Muscle layer of duodenum (tissue), 2 donors: ENCODE measurements at regions not wholly inside any gene's neighbourhood (a gene's known extent, or its start where the extent isn't known, plus 50 kb on each side); places are given as distances from the start of the nearest gene placed in this dataset.
"Not testable (repeated sequence)": the region's sequence is repeated elsewhere in the genome, so short reads cannot be mapped to it uniquely, and the experiment has no call there.

Experiments
- H3K27ac ChIP-seq: one replicate; pipeline ENCODE4 v1.7.0; 2013; ENCODE audit warnings: mild to moderate bottlenecking, low read length
- H3K27me3 ChIP-seq: one replicate; pipeline ENCODE4 v1.7.0; 2013; ENCODE audit warnings: low read depth, mild to moderate bottlenecking, control low read depth, low read length
- H3K36me3 ChIP-seq, 2 donors: one replicate each; pipeline ENCODE4 v1.7.0; 2013; ENCODE audit warnings: low read length in 2 of 2, control low read depth in 1 of 2, mild to moderate bottlenecking in 1 of 2; ENCODE audit not compliant: insufficient read depth in 2 of 2, control insufficient read depth in 1 of 2
- H3K4me1 ChIP-seq, 2 donors: one replicate each; pipeline ENCODE4 v1.7.0; 2013; ENCODE audit warnings: low read length in 2 of 2, mild to moderate bottlenecking in 2 of 2, control low read depth in 1 of 2, moderate library complexity in 1 of 2; ENCODE audit not compliant: insufficient read depth in 2 of 2, control insufficient read depth in 1 of 2
- H3K4me3 ChIP-seq, 2 donors: one replicate each; pipeline ENCODE4 v1.7.0; 2013; ENCODE audit warnings: low read length in 2 of 2, low read depth in 1 of 2, mild to moderate bottlenecking in 1 of 2
- H3K9me3 ChIP-seq, 2 donors: one replicate each; pipeline ENCODE4 v1.7.0; 2013; ENCODE audit warnings: low read length in 2 of 2, control low read depth in 1 of 2, mild to moderate bottlenecking in 1 of 2; ENCODE audit not compliant: control insufficient read depth in 1 of 2
- donor health status: healthy.

- no peak overlapping the region for H3K4me3 ChIP-seq
- peaks cover 0 to 10% of the 10 kb centered on the region in 2 donors for H3K9me3 ChIP-seq
- H3K27ac ChIP-seq: no peak overlapping the region
- no peaks in the 10 kb centered on the region for H3K27me3 ChIP-seq
- H3K4me1 ChIP-seq: no peaks in the 10 kb centered on the region
- no peaks in the 10 kb centered on the region for H3K36me3 ChIP-seq
Measured at GRCh38 chr1:187943606-187944403, 1115.1 kb downstream of the PLA2G4A start.

DNA sequence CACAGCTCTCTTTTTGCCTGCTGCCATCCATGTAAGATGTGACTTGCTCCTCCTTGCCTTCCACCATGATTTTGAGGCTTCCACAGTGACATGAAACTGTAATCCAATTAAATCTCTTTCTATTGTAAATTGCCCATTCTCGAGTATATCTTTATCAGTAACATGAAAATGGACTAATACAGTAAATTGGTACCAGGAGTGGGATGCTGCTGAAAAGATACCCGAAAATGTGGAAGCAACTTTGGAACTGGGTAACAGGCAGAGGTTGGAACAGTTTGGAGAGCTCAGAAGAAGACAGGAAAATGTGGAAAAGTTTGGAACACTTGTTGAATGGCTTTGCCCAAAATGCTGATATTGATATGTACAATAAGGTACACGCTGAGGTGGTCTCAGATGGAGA is 1117.9 kb downstream of the PLA2G4A start:
- H3K27ac ChIP-seq, H3K27me3 ChIP-seq, H3K4me3 ChIP-seq, H3K4me1 ChIP-seq, H3K36me3 ChIP-seq, H3K9me3 ChIP-seq: not testable (repeated sequence)

GRCh38 chr1:187947359-187947758 is 1118.6 kb downstream of the PLA2G4A start:
- Histone ChIP-seq H3K4me1 (no peaks in the 10 kb centered on the region), H3K36me3 (no peaks in the 10 kb centered on the region), H3K27ac (no peak overlapping the region), H3K27me3 (no peaks in the 10 kb centered on the region), H3K4me3 (no peak overlapping the region), H3K9me3 (peaks cover 0 to 10% of the 10 kb centered on the region in 2 donors)

GRCh38 chr1:187948170-187948794 is 1119.5 kb downstream of the PLA2G4A start:
- Histone ChIP-seq H3K36me3 (no peaks in the 10 kb centered on the region), H3K27ac (no peak overlapping the region), H3K4me1 (no peaks in the 10 kb centered on the region), H3K4me3 (no peak overlapping the region), H3K27me3 (no peaks in the 10 kb centered on the region), H3K9me3 (peaks cover 0 to 13% of the 10 kb centered on the region in 2 donors)

DNA sequence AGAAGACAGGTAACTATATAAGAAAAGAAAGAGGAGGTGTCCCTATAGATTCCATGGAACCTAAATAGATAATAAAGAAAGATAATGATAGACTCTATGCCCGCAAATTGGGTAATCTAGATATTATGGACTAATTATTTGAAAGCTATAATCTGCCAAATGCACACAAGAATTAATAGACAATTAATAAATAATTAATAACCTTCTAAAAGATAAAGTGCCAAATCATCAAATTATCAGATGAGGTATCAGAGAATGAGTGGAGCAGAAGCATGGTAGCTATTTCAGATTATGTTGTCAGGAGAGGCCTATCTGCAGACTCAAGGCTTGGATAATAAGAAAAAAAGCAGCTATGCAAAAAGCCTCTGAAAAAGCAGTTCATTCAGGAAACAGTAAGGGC is 1120.8 kb downstream of the PLA2G4A start:
- Histone ChIP-seq H3K36me3 (no peaks in the 10 kb centered on the region), H3K27me3 (no peaks in the 10 kb centered on the region), H3K4me1 (no peaks in the 10 kb centered on the region), H3K27ac (no peak overlapping the region), H3K9me3 (peaks cover 0 to 16% of the 10 kb centered on the region in 2 donors), H3K4me3 (no peak overlapping the region)

DNA sequence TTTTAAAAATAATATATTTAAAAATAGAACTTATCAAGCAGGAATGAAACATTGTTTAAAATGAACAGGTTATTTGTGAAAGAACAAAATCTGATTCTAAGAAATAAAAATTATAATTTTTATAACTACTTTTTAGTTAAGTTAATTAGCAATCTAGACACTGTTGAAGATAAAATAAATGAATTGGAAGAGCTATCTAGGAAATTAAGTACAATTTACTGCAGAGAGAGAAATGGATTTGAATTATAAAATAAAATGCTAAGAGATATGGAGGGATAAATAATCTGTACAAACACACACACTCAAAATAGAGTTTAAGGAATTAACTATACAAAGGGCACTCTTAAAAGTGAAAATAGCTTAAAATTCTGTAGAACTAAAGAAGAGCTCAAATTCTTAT is 1123.1 kb downstream of the PLA2G4A start:
- H3K9me3 ChIP-seq: peaks cover 0 to 16% of the 10 kb centered on the region in 2 donors
- H3K36me3 ChIP-seq: no peaks in the 10 kb centered on the region
- no peaks in the 10 kb centered on the region for H3K4me1 ChIP-seq
- H3K27ac ChIP-seq: no peak overlapping the region
- H3K4me3 ChIP-seq: no peak overlapping the region
- H3K27me3 ChIP-seq: no peaks in the 10 kb centered on the region

DNA sequence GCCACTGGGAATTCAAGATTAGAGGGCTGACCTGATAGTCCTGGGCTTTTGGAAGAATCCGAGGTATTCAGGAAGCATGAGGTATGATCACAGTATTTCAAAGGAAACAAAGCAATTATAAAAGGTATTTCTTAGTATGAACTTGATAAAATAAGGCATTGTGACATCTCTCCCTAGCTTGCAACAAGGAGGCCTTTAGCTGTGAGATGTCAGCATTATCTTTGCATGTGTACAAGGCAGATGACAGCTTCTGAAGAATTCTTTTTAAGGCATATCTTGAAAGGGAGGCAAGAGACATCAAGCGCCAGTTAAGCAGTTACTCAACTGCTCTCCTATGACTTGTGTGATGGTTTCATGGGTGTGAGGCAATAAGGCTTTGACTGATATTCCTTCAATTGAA is 1123.7 kb downstream of the PLA2G4A start:
- Histone ChIP-seq H3K9me3 (peaks cover 0 to 9% of the 10 kb centered on the region in 2 donors), H3K4me1 (no peaks in the 10 kb centered on the region), H3K27me3 (no peaks in the 10 kb centered on the region), H3K36me3 (no peaks in the 10 kb centered on the region), H3K27ac (no peak overlapping the region), H3K4me3 (peak overlapping the region in 1 of 2 donors; percentile 30)

DNA sequence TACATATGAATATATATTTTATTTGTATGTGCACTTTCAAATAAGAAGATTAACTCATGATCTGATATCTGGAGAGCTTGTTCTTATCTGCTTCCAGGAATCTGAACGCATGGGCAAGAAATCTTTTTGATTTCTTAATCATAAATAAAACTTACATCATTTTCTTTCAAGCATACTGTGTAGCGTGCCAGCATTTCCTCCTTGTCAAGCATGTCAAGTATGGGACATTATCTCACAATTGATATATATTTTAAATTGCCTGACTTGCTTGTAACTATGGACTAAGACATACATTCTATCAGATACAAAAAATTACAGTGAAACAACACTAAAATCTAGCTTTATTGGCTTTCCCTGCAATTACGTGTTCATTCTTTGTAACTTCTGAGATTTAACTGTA is 1128.2 kb downstream of the PLA2G4A start:
- H3K9me3 ChIP-seq: peaks cover 0 to 6% of the 10 kb centered on the region in 2 donors
- no peaks in the 10 kb centered on the region for H3K4me1 ChIP-seq
- H3K27ac ChIP-seq: no peak overlapping the region
- H3K4me3 ChIP-seq: no peak overlapping the region
- no peaks in the 10 kb centered on the region for H3K36me3 ChIP-seq
- no peaks in the 10 kb centered on the region for H3K27me3 ChIP-seq

GRCh38 chr1:187958207-187958606 is 1129.5 kb downstream of the PLA2G4A start:
- no peak overlapping the region for H3K4me3 ChIP-seq
- no peaks in the 10 kb centered on the region for H3K4me1 ChIP-seq

GRCh38 chr1:187959062-187959461 is 1130.3 kb downstream of the PLA2G4A start:
- Histone ChIP-seq H3K27me3 (no peaks in the 10 kb centered on the region), H3K27ac (no peak overlapping the region), H3K4me3 (no peak overlapping the region), H3K9me3 (no peaks in the 10 kb centered on the region), H3K4me1 (no peaks in the 10 kb centered on the region), H3K36me3 (no peaks in the 10 kb centered on the region)

More at GRCh38 chr1:187958207-187958606, 1129.5 kb downstream of the PLA2G4A start:
- no peaks in the 10 kb centered on the region for H3K36me3 ChIP-seq
- peaks cover 0 to 2% of the 10 kb centered on the region in 2 donors for H3K9me3 ChIP-seq
- no peaks in the 10 kb centered on the region for H3K27me3 ChIP-seq
- H3K27ac ChIP-seq: no peak overlapping the region

DNA sequence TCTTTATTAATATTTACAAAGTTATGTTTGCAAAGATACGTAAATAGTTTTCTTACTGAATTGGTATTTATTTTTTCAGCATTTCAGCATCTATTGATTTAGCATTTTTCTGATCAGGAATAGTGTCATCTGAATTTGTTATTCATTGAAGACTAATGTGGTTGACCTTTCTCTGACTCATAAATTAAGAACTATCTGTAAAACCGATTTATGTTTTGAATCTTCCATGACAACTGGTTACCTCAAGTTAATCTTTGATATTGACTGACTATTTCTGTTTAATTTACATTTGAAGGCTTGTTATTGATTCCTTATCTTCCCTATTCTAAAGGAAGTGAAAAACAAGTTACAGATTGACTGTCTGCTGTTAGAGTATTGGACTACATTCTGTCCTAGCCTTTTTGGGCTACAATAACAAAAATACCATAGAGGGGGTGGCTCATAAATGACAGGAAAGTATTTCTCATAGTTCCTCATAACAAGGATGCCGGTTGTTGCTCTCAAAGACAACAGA is 1131.4 kb downstream of the PLA2G4A start:
- Histone ChIP-seq H3K4me1 (no peaks in the 10 kb centered on the region), H3K27me3 (no peaks in the 10 kb centered on the region), H3K4me3 (no peak overlapping the region), H3K9me3 (no peaks in the 10 kb centered on the region), H3K36me3 (no peaks in the 10 kb centered on the region), H3K27ac (no peak overlapping the region)
